NCI-H2029 (cell line): ENCODE measurements at regions not wholly inside any gene's neighbourhood (a gene's known extent, or its start where the extent isn't known, plus 50 kb on each side); places are given as distances from the start of the nearest gene placed in this dataset.

Experiments used
- DNase-seq: peaks from one replicate; lab custom pipeline; 2025; lab: John Stamatoyannopoulos, UW

DNA sequence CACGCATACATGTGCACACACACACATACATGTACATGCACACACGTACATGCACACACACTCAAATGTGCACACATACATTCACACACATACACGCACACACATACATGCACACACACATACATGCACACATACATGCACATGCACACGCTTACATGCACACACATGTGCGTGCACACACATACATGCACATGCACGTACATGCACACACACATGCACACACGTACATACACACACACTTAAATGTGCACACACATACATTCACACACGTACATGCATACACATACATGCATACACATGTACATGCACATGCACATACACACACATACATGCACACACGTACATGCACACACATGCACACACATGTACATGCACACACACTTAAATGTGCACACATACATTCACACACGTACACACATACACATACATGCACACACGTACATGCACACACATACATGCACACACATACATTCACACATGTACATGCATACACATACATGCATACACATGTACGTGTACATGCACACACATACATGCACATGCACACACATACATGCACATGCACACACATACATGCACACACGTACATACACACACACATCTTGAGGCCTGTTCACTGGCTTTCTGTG, 283.7 kb upstream of the ID2 start:
- DNase-seq, result no peak

DNA sequence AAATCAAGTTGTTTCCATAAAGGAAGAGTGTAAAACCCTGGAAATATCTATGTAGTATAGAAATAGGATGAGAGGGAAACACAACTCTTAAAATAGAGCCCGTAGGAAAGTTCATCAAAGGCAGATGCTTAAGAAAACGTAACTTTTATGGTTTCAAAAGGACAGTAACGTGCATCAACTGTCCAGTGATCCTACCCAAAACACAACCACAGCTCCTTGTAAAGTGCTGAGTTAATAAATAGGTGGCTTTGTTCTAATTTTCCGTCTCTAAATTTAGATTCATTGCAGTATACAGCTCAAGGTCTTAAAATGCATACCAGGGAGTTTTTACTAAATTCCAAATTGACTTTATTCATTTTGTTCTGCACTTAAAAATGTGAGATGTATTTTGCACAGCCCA, 282.1 kb upstream of the ID2 start:
- DNase-seq, result no peak

DNA sequence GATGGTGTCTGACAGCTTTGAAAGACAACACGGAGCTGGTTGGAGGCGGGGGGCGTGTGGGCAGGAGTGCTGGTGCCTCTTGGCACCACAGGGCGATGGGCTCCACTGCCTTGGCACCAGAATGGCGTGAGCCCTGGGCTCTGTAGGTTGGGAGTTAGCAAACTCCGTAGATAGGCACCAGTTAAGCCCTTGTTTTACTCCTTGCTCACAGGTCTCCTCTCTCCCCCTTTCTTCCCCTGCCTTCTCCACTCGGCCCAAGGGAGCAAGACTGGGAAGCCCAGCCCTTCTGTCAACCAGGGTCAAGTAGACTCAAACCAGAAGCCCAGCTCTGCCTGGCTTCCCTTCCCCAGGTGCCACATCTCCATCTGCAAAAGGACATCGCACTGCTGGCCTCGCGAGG, 281.7 kb upstream of the ID2 start:
- DNase-seq, result no peak

DNA sequence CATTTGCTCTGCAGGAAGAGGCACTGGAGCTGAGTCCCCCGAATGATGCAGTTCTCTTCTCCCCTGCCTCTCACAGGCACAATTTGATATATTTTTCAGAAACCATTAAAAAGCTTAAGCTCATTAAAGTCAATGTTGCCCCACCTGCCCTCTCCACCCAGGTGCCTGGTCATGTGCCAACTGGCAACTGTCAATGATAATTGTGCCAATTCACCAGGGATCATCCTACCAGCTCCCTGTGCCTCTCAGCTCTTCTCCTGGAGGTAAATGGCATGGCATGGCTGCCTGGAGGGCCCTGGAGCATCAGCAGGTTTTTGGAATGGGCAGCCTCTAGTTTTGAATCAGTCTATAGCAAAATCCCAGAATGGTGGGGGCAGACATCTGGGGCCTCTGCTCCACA, 279.6 kb upstream of the ID2 start:
- DNase-seq, result peak; percentile 63

DNA sequence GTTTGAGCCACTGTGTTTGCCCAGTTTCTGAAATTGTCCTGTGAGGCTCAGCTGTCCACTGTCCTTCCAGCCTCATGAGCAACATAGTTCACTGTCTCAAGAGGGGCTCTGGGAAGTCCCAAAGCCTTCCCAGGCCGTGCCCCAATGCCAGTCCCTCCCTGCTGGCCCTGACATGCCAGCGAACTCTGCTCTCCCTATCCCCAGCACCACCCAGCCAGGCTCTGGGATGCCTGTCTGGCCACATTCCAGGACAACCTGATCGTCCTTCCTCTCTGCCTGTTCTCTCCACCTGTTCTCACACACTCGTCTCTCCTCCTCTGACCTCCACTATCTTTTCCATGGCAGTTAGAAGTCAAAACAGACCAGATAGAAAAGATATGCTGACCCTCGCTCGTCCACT, 278.0 kb upstream of the ID2 start:
- peak; percentile 18 for DNase-seq

DNA sequence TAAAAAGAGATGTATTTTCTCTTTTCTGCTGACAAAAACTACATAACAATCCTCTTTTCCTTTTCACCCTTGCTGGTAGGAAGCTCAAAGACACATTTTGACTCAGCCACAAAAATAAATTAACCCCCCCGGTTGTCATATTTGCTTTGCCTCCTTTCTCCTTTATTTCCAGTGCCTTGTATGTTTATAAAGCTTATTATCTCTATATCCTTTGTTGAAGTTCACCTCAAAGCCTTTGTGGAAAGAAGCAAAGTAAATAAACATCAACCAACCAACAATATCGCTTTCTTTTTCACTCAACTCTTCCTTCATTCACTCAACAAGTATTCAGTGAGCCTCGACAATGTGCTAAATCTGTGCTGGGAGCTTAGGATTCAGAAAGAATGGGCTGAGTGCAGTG, 276.5 kb upstream of the ID2 start:
- no peak for DNase-seq

DNA sequence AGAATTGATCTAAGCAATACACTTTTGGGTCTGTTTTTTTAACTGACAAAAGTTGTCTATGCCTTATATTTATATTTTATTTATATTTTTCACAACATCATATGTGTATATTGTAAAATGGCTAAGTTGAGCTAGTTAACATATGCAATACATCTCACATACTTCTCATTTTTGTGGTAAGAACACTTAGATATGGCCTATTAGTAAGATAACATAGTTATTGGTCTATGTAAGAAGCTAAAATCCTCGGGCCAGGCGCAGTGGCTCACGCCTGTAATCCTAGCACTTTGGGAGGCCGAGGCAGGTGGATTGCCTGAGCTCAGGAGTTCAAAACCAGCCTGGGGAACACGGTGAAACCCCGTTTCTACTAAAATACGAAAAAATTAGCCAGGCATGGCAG, 275.6 kb upstream of the ID2 start:
- no peak for DNase-seq

DNA sequence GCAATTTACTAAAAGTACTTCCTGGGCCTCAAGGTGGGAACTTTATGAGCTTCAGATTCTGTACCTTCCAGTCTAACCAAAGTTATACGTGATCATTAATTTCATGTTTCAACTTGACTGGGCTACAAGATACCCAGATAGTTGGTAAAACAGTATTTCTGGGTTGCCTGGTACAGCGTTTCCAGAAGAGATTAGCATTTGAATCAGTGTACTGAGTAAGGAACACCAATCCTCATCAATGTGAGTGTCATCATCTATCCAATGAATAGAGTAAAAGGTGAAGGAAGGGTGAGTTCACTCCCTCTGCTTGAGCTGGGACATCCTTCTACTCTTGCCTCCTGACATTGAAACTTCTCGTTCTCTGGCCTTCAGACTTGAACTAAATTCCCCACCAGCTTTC, 274.5 kb upstream of the ID2 start:
- no peak for DNase-seq

DNA sequence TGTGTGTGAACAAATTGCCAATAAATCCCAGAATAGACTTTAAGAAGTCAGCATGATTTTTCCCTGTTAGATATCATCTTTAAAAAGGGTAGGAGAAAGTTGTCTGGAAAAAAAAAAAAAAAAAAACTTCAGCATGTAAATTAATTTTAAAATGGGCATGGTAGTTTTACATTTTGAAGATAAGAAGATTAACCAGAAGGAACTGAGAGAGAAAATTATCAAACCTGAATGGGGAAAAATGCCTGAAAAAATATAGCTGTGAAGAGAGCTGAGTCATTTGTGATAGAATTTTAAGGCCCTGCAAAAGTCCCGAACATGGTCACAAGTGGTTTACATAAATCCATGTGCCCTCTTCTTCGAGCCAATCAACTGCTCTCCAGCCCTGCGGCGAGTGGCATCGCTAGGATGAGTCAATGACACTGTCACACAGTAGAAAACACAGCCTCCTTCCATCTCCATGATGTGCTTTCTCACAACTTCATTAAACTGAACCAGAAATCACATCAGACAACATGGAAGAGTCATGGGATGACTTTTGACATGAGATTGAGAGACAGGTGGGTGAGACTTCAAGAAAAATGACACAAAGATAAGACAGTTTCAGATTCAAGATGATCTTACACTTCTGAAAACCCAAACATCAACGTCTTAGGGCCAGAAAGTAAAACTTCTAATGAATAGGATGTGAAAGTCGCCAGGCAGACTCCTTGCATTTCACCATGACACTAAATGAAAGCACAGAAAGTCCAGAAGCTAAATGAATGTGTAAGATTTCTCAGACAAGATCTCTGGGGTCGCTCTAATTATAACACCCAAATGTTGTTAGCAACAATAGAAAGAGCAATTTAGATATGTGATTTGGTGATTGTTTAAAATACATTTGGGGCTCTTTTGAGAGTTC, 273.0 kb upstream of the ID2 start:
- no peak for DNase-seq

DNA sequence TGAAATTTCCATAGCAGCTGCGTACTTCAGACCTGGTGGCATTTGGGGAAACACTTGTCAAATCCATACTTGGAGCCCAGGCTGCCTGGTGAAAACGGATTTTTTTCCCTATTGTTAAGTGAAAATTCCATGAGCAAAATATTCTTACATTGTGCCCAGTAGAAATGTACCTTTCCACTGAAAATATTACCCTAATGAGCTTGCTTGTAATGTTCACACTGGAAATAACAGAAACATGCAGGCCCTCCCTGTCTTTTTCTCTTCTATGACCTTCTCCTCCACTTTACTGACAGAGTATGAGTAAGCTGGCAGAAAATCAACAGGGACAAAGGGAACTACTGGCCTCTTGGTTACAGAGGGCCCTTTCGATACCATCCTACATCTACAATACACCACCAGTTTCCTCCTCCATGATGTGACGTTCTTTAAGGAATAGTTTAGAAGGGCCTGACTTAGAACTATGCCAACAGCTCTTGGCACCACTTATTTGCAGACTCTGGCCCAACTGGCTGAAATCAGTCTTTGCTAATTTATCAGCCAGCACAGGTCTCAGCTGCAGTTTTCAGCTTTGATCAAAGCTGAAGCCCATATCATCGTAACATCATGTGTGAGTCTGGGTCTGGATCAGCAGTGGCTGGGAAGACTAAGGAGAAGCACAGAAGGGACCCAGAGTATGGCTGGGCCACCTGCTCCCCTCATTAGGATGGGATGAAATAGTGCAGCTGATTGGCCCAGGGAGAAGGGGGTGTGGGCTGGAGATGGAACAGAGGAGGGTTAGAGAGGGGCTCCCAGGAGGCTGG, 272.2 kb upstream of the ID2 start:
- DNase-seq, result no peak

DNA sequence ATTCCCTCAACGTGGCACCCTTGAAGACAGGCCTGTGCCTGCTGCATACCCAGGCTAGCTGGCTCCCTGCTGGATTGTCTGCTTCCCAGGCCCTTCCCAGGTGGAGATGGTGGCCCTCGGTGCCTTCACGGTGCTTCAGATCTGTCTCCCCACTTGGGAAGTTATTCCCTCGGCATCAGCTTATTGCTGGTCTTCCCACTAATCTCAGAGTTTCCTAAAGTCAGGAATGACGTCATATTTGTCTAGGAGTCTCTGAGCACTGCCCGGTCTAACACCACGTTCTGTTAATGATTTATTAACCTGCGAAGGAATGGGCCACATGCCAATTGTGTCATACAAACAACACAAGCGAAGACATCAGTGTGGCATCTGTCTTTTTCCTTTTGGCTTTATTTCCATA, 269.8 kb upstream of the ID2 start:
- no peak for DNase-seq

DNA sequence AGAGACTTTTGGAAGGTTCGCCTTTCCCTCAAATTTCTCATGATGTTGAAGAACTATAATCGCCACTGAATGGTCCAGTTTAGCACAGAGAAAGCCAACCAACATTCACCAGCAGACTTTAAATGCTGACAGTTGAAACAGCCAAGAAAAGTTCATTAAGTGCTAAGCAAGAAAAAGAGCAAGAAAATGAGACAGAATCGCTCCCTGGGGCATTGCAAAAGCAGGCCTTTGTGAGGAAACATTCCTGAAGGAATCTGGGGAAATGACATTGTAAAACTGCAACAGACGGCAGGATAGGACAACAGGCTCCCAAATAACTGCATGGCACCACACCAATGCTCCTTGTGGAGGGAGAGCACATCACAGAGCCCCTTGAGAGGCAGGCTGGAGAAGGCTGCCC, 269.3 kb upstream of the ID2 start:
- no peak for DNase-seq

DNA sequence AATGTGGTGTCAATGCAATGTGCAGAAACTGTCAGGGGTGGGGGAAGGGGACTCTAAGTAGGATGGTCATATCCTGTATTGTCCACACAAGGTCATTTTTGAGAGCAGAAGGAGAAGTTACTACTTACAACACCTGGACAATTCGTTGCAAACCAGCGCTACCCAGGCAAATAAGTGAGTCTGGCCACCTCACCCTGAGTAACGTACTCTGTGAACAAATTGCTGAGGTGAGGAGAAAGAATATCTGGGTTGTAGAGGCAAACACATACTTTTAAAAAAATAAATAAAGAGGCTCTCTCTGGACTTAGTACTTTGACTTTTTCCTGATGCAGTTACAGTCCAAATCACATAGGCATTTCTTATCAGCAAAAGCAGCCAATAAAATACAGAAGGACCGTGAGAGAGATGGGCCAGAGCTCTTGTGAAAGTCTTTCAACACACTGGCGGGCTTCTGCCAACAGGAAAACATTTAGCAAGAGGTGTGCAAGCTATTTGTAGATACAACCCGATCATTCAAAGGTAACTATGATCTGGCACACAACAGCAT, 268.2 kb upstream of the ID2 start:
- DNase-seq, result no peak

DNA sequence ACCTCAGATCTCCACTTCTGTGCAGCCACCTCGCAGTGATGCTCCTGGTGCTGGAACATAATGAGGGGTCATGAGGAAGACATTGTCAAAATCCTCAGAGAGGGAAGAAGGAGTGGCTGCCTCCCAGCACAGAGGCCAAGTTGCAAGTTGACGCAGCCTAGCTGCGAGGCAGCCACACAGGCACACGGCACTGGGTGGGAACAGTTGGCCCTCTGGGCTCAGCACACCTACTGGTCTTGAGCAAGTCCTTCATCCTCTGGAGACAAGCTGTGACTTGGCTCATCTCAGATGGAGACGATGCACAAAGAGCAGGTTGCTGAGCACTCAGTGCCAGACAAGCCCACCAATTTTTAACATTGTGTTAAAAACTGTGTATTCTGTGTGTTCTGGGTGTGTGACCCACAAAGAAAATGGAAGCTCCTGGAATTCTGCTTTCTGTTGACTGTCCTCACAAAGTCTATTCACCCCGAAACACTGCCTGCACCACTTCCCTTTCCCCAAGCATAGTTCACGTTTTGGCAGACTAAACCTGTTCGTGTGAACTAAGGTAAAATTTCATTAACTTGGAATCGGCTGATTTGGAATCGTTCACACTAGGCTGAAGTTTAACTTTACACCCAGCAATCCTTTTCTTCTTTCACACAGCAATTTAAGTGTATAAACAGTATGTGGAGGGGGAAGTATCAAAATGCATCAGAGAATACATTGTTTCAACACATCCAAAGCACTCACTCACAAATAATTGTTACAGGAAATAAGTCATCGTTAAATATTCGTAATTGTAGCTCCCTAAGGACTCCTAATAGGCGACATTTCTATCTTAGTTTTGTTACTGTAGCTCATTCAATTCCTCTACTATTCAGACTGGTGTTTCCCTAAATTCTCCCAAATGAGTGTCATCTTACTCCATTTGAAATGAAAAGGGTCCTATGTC, 266.6 kb upstream of the ID2 start:
- DNase-seq, result no peak

DNA sequence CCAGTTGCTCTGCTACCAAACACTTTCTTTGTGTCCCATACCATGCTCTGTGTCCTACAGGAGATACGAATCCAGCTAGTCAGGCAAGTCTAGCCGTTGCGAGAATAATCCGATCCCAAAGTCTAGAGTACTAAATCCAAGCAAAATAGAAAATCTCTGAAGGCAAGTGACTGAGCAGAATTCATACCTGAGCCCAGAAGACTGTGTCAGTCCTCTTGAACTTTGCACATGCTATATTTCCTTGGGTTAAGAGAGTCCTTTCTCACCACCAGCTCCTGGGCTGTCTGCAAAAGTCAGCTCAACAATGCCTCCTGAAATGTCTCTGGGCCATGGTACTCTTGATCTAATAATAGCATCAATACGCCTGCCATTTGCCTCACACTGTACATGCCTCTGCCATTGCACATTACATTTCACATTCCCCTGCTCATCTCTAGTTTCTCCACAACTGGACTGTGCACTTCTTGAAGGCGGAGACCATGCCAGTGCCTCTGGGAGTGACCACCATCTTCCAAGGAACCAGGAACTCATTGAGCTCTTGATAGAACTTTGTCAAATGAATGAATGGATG, 265.8 kb upstream of the ID2 start:
- DNase-seq, result no peak

DNA sequence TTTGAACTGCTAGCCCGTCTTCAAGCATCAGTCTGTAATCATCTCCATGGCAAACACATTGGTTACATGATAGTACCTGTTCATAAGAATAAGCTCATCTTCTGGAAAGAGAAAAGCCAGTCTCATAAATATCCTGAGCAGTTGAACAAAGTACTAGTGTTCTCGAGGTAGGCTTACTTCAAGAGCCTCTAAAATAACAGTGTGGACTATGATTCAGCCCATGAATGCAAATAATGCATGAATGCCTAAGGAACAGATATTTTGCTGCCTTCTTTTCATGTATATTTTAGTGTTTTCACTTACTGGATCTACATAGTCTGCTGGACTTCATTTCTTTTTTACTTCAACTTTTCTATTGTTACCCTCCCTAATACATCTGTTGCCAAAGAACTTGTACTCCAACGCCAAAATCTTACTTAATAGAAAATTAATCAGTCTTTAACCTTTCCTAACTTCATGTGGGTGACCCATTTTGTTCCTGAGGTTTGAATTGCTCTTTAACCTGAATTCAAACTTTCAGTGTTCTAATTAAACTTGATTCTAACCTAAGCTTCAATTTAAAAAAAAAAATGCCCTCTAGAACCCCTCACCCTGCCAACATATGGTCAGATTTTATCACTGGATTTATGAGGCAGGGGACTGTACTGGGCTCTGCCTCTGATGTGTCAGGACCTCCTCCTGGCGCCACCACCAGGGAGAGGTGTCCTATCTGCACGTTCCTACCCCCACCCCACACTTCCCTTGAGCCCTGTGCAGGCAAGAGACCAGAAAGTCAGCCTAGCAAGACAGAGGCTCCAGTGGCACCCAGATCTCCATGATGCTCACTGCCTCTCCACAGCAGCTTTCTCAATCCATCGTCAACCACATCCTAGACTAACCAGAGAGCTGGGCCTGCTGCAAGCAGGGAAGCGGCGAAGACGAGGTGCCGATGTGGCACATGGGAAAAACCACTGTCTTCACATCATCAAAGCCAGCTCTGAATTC, 264.7 kb upstream of the ID2 start:
- no peak for DNase-seq

DNA sequence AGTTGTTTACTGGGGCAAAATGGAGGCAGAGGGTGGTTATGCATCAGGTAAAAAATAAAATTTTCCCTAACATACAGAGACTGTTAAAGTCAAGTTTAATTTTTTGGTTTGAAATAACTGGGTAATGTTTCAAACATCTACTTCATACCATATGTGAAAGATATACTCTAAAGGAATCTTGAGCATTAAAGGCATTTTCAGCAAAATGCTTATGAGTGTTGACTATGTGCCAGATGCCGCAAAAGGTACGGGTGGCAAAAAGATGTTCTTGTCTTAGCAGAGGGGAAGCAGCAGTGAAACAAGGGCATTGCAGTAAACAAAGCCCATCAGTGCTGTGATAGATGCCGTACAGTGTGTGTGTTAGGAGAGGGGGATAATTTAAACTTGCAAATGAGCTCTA, 263.1 kb upstream of the ID2 start:
- no peak for DNase-seq

DNA sequence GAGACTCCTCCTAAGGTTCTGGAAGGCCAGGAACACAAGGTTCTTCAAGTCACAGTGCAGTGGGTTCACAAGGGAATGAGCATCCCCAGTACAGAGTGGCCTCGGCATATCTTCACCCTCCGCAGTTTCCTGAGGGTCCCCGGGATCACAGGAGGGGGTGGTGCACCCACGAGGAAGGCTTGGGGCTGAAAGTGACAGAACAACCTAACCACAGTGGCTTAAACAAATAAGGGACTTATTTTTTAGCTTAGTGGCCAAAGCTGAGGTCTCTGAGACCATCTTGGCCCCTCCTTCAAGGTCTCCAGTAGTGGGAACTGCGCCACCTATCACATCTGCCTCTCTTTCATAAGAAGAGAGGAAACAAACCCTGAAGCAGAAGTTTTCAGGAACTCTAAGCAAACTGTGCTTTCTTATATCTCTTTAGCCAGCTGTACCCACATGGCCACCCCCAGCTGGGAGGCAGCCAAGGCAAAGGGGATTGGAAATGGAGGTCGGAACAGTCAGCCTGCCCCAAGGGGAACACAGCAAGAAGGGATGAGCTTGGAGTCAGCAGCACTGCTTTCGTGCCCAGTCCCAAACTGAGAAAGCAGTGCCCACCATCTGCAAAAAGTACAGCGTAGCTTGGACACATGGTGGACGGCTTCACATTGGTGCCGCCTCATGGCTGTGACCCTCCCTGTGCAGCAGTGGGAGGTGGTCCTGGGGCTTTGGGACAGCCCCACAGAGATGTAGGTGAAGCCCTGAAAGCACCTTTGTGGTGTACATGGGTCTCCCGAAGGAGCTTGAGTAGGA, 260.0 kb upstream of the ID2 start:
- DNase-seq, result no peak

DNA sequence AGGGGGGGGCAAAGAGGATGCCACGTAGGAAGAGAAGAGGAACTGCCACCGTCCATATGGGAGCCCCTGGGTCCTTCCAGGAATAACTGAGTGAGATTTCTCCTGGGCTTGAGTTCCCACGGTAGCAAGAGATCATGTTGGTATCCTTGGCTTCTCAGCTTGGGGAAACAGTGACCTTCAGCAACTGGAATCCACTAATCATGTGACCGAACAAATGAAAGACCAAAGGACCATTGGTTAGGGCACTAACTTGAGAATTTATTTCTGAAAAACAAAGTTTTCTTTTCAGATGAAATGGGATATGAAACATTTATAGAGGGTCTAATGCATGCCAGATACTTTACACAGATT, 259.4 kb upstream of the ID2 start:
- DNase-seq, result no peak
